Activated T-helper 2 cell treated with anti-CD3 and anti-CD28 coated beads, Interferon-gamma antibody, Interleukin-2, Interleukin-4, amounts not matched to agents 10 μg/mL and 5 μg/mL and 100 μg/mL, durations not matched to agents 14 hours and 24 hours and 36 hours (primary cell): ENCODE measurements at regions not wholly inside any gene's neighbourhood (a gene's known extent, or its start where the extent isn't known, plus 50 kb on each side); places are given as distances from the start of the nearest gene placed in this dataset.

Experiments used
- DNase-seq: peaks from one replicate; pipeline ENCODE4 v3.0.0; 2021; ENCODE audit warnings: low spot score
- H3K27ac Mint-ChIP-seq: one replicate; pipeline ENCODE4 v1.8.0; 2021; ENCODE audit warnings: mixed read lengths
- H3K27me3 Mint-ChIP-seq: one replicate; pipeline ENCODE4 v1.8.0; 2021; ENCODE audit warnings: low read depth, mixed read lengths
- H3K36me3 Mint-ChIP-seq: one replicate; pipeline ENCODE4 v1.8.0; 2021; ENCODE audit warnings: low read depth, mixed read lengths
- H3K4me1 Mint-ChIP-seq: one replicate; pipeline ENCODE4 v1.8.0; 2021; ENCODE audit warnings: low read depth, mixed read lengths
- H3K4me3 Mint-ChIP-seq: one replicate; pipeline ENCODE4 v1.8.0; 2021; ENCODE audit warnings: low read depth, mild to moderate bottlenecking, moderate library complexity, mixed read lengths
- H3K9me3 Mint-ChIP-seq: one replicate; pipeline ENCODE4 v1.8.0; 2021; ENCODE audit warnings: mixed read lengths
- intact Hi-C: fragments of 100-400 bp; cut with micrococcal nuclease; formaldehyde crosslinking; loops from one replicate; pipeline ENCODE4 v1.15.1; 2023

GRCh38 chr10:124233546-124234138 is 140.2 kb upstream of the CHST15 start:
- Mint-ChIP-seq H3K27me3 (no peaks in the 10 kb centered on the region), H3K4me1 (no peaks in the 10 kb centered on the region)
- intact Hi-C loops: loop anchor here (5.0 kb wide), 2 partner anchors 229 to 1081 kb away; partner anchors contain the start of genes BUB3 and LHPP

GRCh38 chr10:124232686-124233545 is 139.5 kb upstream of the CHST15 start:
- no peak overlapping the region for H3K27ac Mint-ChIP-seq
- H3K36me3 Mint-ChIP-seq: no peaks in the 10 kb centered on the region
- no peak overlapping the region for H3K4me3 Mint-ChIP-seq
- no peak for DNase-seq
- H3K27me3 Mint-ChIP-seq: no peaks in the 10 kb centered on the region
- H3K9me3 Mint-ChIP-seq: peaks cover 32% of the 10 kb centered on the region
- H3K4me1 Mint-ChIP-seq: no peaks in the 10 kb centered on the region
- intact Hi-C loops: loop anchor here (5.0 kb wide), 2 partner anchors 229 to 1081 kb away; partner anchors contain the start of genes BUB3 and LHPP

More at GRCh38 chr10:124233546-124234138, 140.2 kb upstream of the CHST15 start:
- no peaks in the 10 kb centered on the region for H3K36me3 Mint-ChIP-seq
- H3K9me3 Mint-ChIP-seq: peaks cover 25% of the 10 kb centered on the region
- H3K4me3 Mint-ChIP-seq: no peak overlapping the region
- no peak overlapping the region for H3K27ac Mint-ChIP-seq
- no peak for DNase-seq

GRCh38 chr10:124231168-124232155 is 138.1 kb upstream of the CHST15 start:
- H3K36me3 Mint-ChIP-seq: no peaks in the 10 kb centered on the region
- intact Hi-C loops: loop anchor here (5.0 kb wide), 2 partner anchors 231 to 1079 kb away; partner anchors contain the start of genes BUB3 and LHPP
- no peak overlapping the region for H3K4me3 Mint-ChIP-seq
- H3K4me1 Mint-ChIP-seq: no peaks in the 10 kb centered on the region
- peak; percentile 66 for DNase-seq
- peaks cover 47% of the 10 kb centered on the region for H3K9me3 Mint-ChIP-seq
- no peaks in the 10 kb centered on the region for H3K27me3 Mint-ChIP-seq
- no peak overlapping the region for H3K27ac Mint-ChIP-seq

GRCh38 chr10:124230635-124231167 is 137.3 kb upstream of the CHST15 start:
- H3K27ac Mint-ChIP-seq: no peak overlapping the region
- H3K4me1 Mint-ChIP-seq: peaks cover 2% of the 10 kb centered on the region
- no peaks in the 10 kb centered on the region for H3K27me3 Mint-ChIP-seq
- no peak for DNase-seq
- peaks cover 54% of the 10 kb centered on the region for H3K9me3 Mint-ChIP-seq
- H3K4me3 Mint-ChIP-seq: no peak overlapping the region
- intact Hi-C loops: loop anchor here (5.0 kb wide), 2 partner anchors 232 to 1078 kb away; partner anchors contain the start of genes BUB3 and LHPP
- H3K36me3 Mint-ChIP-seq: no peaks in the 10 kb centered on the region

- DNase-seq: no peak
- Mint-ChIP-seq H3K4me3 (no peak overlapping the region), H3K9me3 (peaks cover 54% of the 10 kb centered on the region), H3K27ac (no peak overlapping the region), H3K36me3 (no peaks in the 10 kb centered on the region), H3K4me1 (peaks cover 2% of the 10 kb centered on the region), H3K27me3 (no peaks in the 10 kb centered on the region)
- intact Hi-C loops: loop anchor here (5.0 kb wide), 2 partner anchors 232 to 1078 kb away; partner anchors contain the start of genes BUB3 and LHPP
Observed at GRCh38 chr10:124229989-124230634, 136.7 kb upstream of the CHST15 start.

GRCh38 chr10:124229201-124229988 is 136.0 kb upstream of the CHST15 start:
- Mint-ChIP-seq H3K27me3 (no peaks in the 10 kb centered on the region), H3K4me3 (no peak overlapping the region), H3K36me3 (no peaks in the 10 kb centered on the region), H3K9me3 (peaks cover 54% of the 10 kb centered on the region), H3K4me1 (peaks cover 2% of the 10 kb centered on the region), H3K27ac (peak overlapping the region; percentile 30)
- intact Hi-C loops: no loop called here
- DNase-seq: no peak

- Mint-ChIP-seq H3K4me1 (peaks cover 2% of the 10 kb centered on the region), H3K36me3 (no peaks in the 10 kb centered on the region), H3K4me3 (no peak overlapping the region), H3K9me3 (peaks cover 54% of the 10 kb centered on the region), H3K27ac (peak overlapping the region; percentile 26), H3K27me3 (no peaks in the 10 kb centered on the region)
- intact Hi-C loops: no loop called here
- no peak for DNase-seq
Observed at GRCh38 chr10:124228471-124228870, 135.1 kb upstream of the CHST15 start.

GRCh38 chr10:124227988-124228387 is 134.6 kb upstream of the CHST15 start:
- H3K4me1 Mint-ChIP-seq: peaks cover 2% of the 10 kb centered on the region
- DNase-seq: no peak
- peaks cover 54% of the 10 kb centered on the region for H3K9me3 Mint-ChIP-seq
- no peaks in the 10 kb centered on the region for H3K36me3 Mint-ChIP-seq
- no peak overlapping the region for H3K27ac Mint-ChIP-seq
- H3K4me3 Mint-ChIP-seq: no peak overlapping the region
- H3K27me3 Mint-ChIP-seq: no peaks in the 10 kb centered on the region
- intact Hi-C loops: no loop called here

GRCh38 chr10:124227055-124227975 is 133.9 kb upstream of the CHST15 start:
- Mint-ChIP-seq H3K9me3 (peaks cover 54% of the 10 kb centered on the region), H3K4me3 (no peak overlapping the region), H3K27me3 (no peaks in the 10 kb centered on the region), H3K27ac (no peak overlapping the region), H3K36me3 (no peaks in the 10 kb centered on the region), H3K4me1 (peaks cover 3% of the 10 kb centered on the region)
- no peak for DNase-seq
- intact Hi-C loops: no loop called here

GRCh38 chr10:124226271-124227054 is 133.1 kb upstream of the CHST15 start:
- peaks cover 9% of the 10 kb centered on the region for H3K4me1 Mint-ChIP-seq
- no peaks in the 10 kb centered on the region for H3K36me3 Mint-ChIP-seq
- peaks cover 54% of the 10 kb centered on the region for H3K9me3 Mint-ChIP-seq
- DNase-seq: no peak
- intact Hi-C loops: no loop called here
- H3K4me3 Mint-ChIP-seq: no peak overlapping the region
- H3K27me3 Mint-ChIP-seq: no peaks in the 10 kb centered on the region
- peak overlapping the region; percentile 3 for H3K27ac Mint-ChIP-seq
